NCI-H526 (cell line): ENCODE measurements at regions not wholly inside any gene's neighbourhood (a gene's known extent, or its start where the extent isn't known, plus 50 kb on each side); places are given as distances from the start of the nearest gene placed in this dataset.
"Not testable (repeated sequence)": the region's sequence is repeated elsewhere in the genome, so short reads cannot be mapped to it uniquely, and the experiment has no call there.

Experiments used
- DNase-seq, 2 experiments: peaks; one replicate each; lab custom pipeline; 2025; lab: John Stamatoyannopoulos, UW

GRCh38 chr20:48154040-48154765, 368.9 kb upstream of the SULF2 start:
- DNase-seq, result no peak

GRCh38 chr20:48153523-48153922, 368.2 kb upstream of the SULF2 start:
- peak; percentile 55 to 68 for DNase-seq

- DNase-seq, result no peak
Measured at GRCh38 chr20:48153103-48153502, 367.8 kb upstream of the SULF2 start.

- DNase-seq, result no peak
Measured at GRCh38 chr20:48150568-48150967, 365.3 kb upstream of the SULF2 start.

GRCh38 chr20:48149902-48150301, 364.6 kb upstream of the SULF2 start:
- no peak for DNase-seq

GRCh38 chr20:48148916-48149672, 363.8 kb upstream of the SULF2 start:
- DNase-seq, result no peak

GRCh38 chr20:48148020-48148419, 362.7 kb upstream of the SULF2 start:
- no peak for DNase-seq

- no peak for DNase-seq
Measured at GRCh38 chr20:48147311-48147710, 362.0 kb upstream of the SULF2 start.

GRCh38 chr20:48146877-48147276, 361.6 kb upstream of the SULF2 start:
- no peak for DNase-seq

GRCh38 chr20:48146308-48146707, 361.0 kb upstream of the SULF2 start:
- no peak for DNase-seq

GRCh38 chr20:48143435-48144081, 358.3 kb upstream of the SULF2 start:
- peak in 1 of 2 experiments; percentile 32 for DNase-seq

GRCh38 chr20:48142516-48142773, 357.2 kb upstream of the SULF2 start:
- DNase-seq, result no peak

- no peak for DNase-seq
Measured at GRCh38 chr20:48141660-48142515, 356.6 kb upstream of the SULF2 start.

GRCh38 chr20:48139262-48140041, 354.2 kb upstream of the SULF2 start:
- DNase-seq, result no peak

GRCh38 chr20:48132834-48133233, 347.6 kb upstream of the SULF2 start:
- DNase-seq, result no peak

GRCh38 chr20:48131581-48131980, 346.3 kb upstream of the SULF2 start:
- DNase-seq, result no peak

GRCh38 chr20:48129345-48129942, 344.2 kb upstream of the SULF2 start:
- no peak for DNase-seq

GRCh38 chr20:48128436-48128835, 343.2 kb upstream of the SULF2 start:
- no peak for DNase-seq

GRCh38 chr20:48127964-48128363, 342.7 kb upstream of the SULF2 start:
- not testable (repeated sequence) for DNase-seq

GRCh38 chr20:48127133-48127532, 341.9 kb upstream of the SULF2 start:
- not testable (repeated sequence) for DNase-seq

- DNase-seq, result no peak
Measured at GRCh38 chr20:48126227-48126740, 341.0 kb upstream of the SULF2 start.
